ENCODE measurements at regions not wholly inside any gene's neighbourhood (a gene's known extent, or its start where the extent isn't known, plus 50 kb on each side); places are given as distances from the start of the nearest gene placed in this dataset.

DNA sequence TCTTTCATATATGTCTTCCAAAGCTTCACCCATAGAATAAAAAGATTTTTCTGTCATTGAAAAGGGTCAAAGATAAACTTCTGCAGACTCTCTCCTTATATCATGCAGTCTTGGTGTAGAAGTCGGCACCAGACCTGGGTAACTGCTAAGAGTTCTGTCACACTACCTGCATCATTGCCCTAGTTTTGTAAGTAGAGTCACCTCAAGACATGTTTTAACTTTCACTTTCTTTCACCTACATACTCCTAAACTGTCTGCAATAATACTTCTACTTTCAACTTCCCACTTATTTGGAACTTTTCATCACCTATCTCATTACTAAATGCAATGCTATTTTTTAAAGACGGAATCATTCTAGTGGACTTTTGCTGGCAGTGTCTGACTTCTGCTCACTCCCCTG lies 475.6 kb upstream of the VRK2 start:
- TF ChIP-seq, protein P1, sequence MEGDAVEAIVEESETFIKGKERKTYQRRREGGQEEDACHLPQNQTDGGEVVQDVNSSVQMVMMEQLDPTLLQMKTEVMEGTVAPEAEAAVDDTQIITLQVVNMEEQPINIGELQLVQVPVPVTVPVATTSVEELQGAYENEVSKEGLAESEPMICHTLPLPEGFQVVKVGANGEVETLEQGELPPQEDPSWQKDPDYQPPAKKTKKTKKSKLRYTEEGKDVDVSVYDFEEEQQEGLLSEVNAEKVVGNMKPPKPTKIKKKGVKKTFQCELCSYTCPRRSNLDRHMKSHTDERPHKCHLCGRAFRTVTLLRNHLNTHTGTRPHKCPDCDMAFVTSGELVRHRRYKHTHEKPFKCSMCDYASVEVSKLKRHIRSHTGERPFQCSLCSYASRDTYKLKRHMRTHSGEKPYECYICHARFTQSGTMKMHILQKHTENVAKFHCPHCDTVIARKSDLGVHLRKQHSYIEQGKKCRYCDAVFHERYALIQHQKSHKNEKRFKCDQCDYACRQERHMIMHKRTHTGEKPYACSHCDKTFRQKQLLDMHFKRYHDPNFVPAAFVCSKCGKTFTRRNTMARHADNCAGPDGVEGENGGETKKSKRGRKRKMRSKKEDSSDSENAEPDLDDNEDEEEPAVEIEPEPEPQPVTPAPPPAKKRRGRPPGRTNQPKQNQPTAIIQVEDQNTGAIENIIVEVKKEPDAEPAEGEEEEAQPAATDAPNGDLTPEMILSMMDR (IDR thresholded peaks at IDR 0.05) = no peak
- no peak for TF ChIP-seq POLR2A (IDR thresholded peaks at IDR 0.05)
- no peak for TF ChIP-seq EP300 (IDR thresholded peaks at IDR 0.05)

Data from tibial nerve (tissue), 4 donors.